GM18870 (cell line): ENCODE measurements at regions not wholly inside any gene's neighbourhood (a gene's known extent, or its start where the extent isn't known, plus 50 kb on each side); places are given as distances from the start of the nearest gene placed in this dataset.
"Not testable (repeated sequence)": the region's sequence is repeated elsewhere in the genome, so short reads cannot be mapped to it uniquely, and the experiment has no call there.

Experiments used
- ATAC-seq: cut with Tn5 transposase; IDR thresholded peaks from one replicate; pipeline ENCODE4 v1.9.1; 2021; ENCODE audit warnings: moderate library complexity; ENCODE audit not compliant: unreplicated experiment

GRCh38 chr16:47921535-47921934, 234.3 kb downstream of the ABCC12 start:
- no peak for ATAC-seq

- no peak for ATAC-seq
Measured at GRCh38 chr16:47920709-47921108, 235.1 kb downstream of the ABCC12 start.

DNA sequence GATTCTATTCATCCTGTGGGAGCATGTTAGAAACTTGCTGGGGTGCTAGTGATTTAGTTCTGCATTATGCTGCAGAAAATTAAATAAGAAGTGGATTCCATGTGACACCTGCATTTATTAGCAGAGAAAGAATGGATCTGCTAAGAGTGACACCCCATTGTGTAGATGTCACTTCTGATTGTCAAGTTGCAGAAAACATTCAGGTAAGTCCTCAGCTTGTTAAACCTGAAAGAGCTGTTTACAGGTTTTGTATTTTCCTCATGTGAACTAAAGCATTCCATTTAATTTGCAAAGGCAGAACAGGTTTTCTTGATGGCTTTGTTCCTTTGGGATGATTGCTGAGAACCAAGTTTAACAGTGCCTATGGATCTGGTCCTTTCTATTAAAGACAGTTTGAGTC, 238.7 kb downstream of the ABCC12 start:
- no peak for ATAC-seq

DNA sequence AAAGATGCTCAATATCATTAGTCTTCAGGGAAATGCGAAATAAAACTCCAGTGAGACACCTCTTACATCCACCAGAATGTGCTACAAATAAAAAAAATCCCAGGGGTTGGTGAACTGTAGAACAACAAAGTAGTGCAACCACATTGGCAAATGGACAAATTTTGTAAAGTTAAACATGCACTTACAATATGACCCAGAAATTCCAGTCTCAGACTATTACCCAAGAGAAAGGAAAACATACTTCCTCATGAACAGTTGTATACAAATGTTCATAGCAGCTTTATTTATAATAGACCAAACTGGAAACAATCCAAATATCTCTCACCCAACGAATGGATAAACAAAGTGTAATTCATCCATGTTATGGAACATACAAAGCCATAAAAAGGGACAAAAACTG, 239.5 kb downstream of the ABCC12 start:
- no peak for ATAC-seq

GRCh38 chr16:47907109-47907508, 248.7 kb downstream of the ABCC12 start:
- no peak for ATAC-seq

DNA sequence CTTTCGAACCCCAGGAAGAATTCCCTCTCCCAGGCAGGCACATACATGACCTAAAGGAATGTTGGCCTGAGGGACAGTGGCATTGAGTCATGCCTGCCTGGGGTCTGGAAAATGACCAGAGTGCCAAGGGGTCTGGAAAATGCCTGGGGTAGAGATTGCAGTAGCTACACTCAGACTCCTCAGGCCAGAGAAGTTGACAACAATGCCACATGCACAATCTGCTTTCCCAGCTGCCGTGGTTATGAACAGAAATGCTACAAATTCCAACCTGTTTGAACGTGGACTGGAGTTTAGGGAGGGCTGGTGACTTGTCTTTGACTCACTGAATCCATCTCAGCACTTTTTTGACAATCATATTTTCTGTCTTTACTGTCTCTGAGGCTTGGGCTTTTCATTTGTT, 250.0 kb downstream of the ABCC12 start:
- ATAC-seq = no peak

DNA sequence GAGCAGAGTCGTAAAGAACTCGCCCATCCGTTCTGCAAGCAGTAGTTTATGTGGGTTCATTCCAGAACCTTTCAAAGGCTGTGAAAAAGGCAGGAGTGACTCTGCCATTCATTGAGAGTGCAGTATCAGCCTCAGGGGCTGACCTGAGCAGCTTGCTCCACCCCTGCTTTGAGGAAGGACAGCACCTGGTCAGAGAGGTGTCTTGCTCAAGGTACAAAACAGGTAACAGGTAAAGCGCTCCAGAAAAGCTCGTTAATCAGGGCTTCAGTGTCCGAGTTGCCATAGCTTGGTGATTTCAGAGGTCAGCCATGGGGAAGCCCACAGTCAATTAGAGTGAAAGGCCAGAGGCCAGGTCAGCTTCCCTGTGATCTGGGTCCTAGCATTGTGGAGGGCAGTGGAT, 251.1 kb downstream of the ABCC12 start:
- ATAC-seq = no peak

DNA sequence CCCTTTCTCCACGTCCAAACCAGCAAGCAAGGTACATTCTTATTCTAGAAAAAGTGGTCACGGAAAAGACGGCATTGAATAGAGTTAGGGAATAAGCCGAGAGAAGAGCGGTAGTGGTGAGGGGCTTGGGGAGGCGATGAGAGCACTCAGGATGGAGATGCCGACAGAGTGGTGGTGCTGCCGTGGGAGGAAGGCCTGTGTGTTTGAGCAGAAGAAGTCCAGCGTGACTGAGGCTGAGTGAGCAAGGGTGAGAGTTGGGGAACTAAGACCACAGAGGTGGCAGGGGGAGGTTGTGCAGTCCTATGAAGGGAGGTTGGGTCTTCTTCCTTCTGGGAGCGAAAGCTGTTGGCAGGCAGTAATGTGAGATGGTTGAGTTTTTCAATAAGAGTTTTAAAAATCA, 252.3 kb downstream of the ABCC12 start:
- ATAC-seq = no peak

DNA sequence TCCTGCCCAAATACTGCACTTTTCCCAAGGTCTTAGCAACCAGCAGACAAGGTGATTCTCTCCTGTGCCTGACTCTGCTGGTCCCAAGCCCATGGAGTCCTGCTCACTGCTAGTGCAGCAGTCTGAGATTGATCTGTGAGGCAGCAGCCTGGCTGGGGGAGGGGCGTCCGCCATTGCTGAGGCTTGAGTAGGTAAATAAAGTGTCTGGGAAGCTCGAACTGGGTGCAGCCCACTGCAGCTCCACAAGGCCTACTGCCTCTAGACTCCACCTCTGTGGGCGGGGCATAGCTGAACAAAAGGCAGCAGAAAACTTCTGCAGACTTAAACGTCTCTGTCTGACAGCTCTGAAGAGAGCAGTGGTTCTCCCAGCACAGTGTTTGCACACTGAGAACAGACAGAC, 258.7 kb downstream of the ABCC12 start:
- ATAC-seq = not testable (repeated sequence)

DNA sequence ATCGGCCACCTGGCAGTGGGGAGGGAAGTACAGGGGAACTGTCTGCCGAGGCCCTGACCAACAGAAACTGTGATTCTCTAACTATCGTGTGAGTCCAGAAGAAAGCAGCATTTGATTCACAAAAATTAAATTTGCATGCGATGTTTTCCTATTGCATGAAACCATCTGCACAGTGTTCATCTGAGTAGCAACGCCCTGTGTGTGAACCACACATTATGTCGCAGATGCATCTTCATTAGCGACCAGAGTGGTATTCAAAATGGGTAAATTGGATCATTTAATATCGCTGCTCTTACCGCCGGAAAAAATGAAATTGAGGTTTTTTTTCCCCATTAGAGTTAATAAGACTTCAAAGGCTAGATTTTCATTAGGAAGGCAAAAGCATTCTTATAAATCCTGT, 260.6 kb downstream of the ABCC12 start:
- no peak for ATAC-seq

- ATAC-seq = no peak
Measured at GRCh38 chr16:47892999-47893398, 262.8 kb downstream of the ABCC12 start.

DNA sequence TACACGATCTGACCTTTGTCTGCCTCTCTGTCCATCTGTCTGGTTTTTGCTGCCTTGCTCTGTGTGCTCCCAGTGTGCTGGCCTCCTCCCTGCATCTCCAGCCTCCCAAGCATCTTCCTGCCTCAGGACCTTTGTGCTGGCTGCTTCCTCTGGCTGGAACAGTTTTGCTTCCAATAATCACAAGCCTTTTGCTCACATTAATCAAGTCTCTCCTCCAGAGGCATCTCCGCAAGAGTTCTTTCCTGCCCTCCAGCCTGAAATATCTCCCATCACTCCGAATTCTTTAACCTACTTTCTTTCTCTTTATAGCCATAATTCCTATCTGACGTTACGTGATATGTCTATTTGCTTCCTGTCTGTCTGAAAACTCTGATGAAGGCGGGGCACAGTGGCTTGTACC, 267.1 kb downstream of the ABCC12 start:
- no peak for ATAC-seq

DNA sequence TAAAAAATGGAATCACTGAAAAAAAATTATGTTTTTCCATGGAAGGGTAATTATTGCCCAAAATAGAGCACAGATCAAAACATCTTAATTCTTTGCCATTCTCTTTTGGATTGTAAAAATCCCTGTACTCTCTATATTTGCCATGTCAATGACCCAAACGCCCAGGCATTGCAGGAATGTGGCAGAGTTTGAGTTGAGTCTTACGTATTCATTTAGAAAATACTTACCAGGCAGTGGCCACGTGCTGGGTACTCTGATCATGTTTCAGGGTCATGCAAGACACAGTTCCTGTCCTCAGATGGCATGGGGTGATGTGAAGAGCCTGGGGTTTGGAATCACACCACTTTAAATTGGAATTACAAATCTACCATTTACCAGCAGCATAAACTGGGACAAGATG, 267.7 kb downstream of the ABCC12 start:
- ATAC-seq = no peak

DNA sequence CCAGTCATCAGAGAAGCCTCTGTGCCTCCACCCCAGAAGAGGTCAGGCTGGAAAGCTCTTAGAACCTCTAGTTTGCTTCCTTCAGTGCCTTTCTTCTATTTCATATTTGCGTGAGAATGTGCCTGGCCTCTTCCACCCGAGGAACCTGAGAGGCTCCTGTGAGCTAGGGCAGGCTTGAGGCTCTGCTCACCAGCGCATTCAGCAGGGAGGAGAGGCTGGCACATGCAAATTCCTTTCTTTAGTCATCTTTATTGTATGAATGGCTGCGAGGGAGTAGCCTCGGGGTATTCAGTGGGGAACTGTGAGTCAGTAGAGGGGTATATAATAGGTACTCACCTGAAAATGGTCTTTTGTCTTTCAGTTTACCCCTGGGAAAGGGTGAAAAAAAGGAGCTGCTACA, 268.3 kb downstream of the ABCC12 start:
- ATAC-seq = no peak

DNA sequence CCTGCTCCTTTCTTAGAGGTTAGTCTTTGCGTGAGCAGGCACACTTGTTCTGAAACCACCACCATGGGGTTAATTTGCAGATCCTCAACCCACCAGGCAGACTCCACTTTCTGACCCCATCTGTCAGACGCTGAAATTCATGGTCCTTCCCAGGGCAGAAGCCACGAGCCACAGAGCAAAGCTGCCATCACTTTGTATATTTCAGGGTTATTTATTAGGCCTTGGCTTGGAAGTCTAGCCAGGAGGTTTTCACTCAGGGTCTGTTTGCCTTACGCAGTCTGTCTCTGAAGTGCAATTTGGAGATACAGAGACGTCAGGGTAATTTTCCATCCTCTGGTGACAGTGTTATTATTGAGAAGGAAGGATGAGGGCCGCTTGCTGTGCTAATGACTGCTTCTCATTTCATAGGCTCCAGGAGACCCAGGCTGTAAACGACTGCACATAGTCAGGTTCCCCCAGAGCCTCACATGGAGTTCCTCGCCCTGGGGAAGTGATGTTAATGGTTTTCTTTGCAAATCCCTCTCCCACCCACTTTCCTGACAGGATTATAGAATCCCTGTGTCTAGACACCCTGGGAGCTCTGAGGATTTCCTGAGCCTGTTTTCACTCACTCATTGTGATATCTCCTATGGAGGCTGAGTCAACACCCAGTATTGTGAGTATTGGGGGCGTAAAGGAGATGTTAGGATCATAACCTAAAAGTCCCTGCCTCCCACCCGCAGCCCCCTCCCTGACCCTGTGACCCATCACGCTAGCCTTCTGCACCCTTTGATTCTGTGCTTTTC, 269.0 kb downstream of the ABCC12 start:
- ATAC-seq = no peak

- ATAC-seq = no peak
Measured at GRCh38 chr16:47886139-47886538, 269.7 kb downstream of the ABCC12 start.

GRCh38 chr16:47885489-47885888, 270.3 kb downstream of the ABCC12 start:
- no peak for ATAC-seq

DNA sequence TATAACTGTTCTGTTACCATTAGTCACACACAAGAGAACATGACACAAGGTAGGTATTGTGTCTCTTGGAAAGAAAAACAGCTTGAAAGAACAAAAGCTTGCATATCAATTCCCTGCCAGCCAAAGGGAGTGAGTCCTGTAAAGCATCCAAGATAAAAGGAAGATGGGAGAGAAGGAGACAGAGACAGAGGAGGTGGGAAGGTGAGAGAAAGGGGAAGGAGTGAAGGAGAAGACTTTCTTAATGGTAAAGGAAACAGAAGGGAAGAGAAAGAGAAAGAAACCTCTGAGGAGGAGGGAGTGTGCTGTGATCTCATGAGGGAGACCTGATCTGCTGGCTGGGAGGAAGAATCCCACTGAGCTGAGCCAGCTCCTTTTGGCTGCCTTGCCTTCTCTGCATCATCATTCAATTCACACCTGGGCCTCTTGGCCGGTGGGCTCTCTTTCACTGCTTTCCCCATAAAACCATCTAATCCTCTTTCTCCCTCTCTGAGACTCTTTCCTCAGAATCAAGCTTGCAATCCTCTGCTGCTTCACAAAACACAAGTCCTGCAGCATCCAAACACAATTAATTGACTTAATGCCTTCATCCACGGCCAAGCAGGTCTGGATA, 271.6 kb downstream of the ABCC12 start:
- ATAC-seq = no peak

- no peak for ATAC-seq
Measured at GRCh38 chr16:47881574-47881973, 274.2 kb downstream of the ABCC12 start.

GRCh38 chr16:47880653-47881052, 275.1 kb downstream of the ABCC12 start:
- ATAC-seq = no peak

DNA sequence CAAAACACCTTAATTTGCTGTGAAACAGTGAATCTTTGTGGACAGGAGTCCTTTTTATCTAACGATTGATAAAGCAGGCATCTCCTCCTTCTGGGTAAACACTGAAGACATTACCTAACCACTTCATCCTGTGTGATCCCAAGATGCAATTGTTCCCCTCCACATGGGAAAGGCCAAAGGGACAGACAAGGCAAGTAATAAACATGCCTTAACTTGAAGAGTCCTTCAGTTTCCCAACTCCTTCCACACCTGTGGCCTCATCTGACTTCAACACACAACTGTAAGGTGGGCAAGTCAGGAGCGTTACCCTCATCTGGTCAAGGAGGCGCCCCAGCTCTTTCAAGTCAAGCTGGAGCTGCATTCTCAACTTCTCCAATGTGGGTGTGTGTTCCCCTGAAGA, 278.6 kb downstream of the ABCC12 start:
- no peak for ATAC-seq

GRCh38 chr16:47876511-47876910, 279.3 kb downstream of the ABCC12 start:
- ATAC-seq = no peak

DNA sequence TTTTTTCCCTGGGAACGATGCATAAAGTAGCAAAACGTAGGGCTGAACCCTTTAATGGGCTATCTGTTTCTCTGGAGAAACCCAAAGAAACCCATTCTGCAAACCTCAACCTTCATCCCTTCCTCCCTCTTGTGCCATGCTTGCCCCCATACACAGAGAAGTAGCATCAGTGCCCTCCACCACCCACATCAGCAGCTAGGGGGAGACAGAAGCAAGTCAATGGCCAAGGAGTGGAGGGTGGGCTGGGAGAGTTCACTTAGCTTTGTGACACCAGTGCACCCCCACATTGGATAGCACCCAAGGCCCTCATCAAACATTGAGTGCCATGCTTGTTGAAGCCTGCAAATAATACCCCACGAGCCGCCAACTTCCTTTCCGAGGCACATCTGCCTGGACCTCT, 282.4 kb downstream of the ABCC12 start:
- no peak for ATAC-seq
